GM18520 (cell line): ENCODE measurements at regions not wholly inside any gene's neighbourhood (a gene's known extent, or its start where the extent isn't known, plus 50 kb on each side); places are given as distances from the start of the nearest gene placed in this dataset.
"Not testable (repeated sequence)": the region's sequence is repeated elsewhere in the genome, so short reads cannot be mapped to it uniquely, and the experiment has no call there.

Source experiments
- ATAC-seq: cut with Tn5 transposase; IDR thresholded peaks from one replicate; pipeline ENCODE4 v1.9.1; 2021; ENCODE audit not compliant: unreplicated experiment

GRCh38 chr11:24108609-24109008 is 388.2 kb upstream of the LUZP2 start:
- ATAC-seq = no peak

- ATAC-seq = no peak
Measured at GRCh38 chr11:24122291-24122690, 374.6 kb upstream of the LUZP2 start.

GRCh38 chr11:24124876-24125275 is 372.0 kb upstream of the LUZP2 start:
- no peak for ATAC-seq

- no peak for ATAC-seq
Measured at GRCh38 chr11:24131698-24132097, 365.2 kb upstream of the LUZP2 start.

- ATAC-seq = no peak
Measured at GRCh38 chr11:24132471-24132870, 364.4 kb upstream of the LUZP2 start.

- no peak for ATAC-seq
Measured at GRCh38 chr11:24134879-24135589, 361.8 kb upstream of the LUZP2 start.

GRCh38 chr11:24142062-24142461 is 354.8 kb upstream of the LUZP2 start:
- no peak for ATAC-seq

GRCh38 chr11:24145411-24145810 is 351.4 kb upstream of the LUZP2 start:
- ATAC-seq = no peak

- no peak for ATAC-seq
Measured at GRCh38 chr11:24153337-24153736, 343.5 kb upstream of the LUZP2 start.

GRCh38 chr11:24155792-24156191 is 341.1 kb upstream of the LUZP2 start:
- no peak for ATAC-seq

- no peak for ATAC-seq
Measured at GRCh38 chr11:24157316-24157715, 339.5 kb upstream of the LUZP2 start.

- no peak for ATAC-seq
Measured at GRCh38 chr11:24161587-24161986, 335.3 kb upstream of the LUZP2 start.

- ATAC-seq = no peak
Measured at GRCh38 chr11:24163146-24163545, 333.7 kb upstream of the LUZP2 start.

- ATAC-seq = no peak
Measured at GRCh38 chr11:24163841-24164240, 333.0 kb upstream of the LUZP2 start.

GRCh38 chr11:24171869-24172268 is 325.0 kb upstream of the LUZP2 start:
- no peak for ATAC-seq

- ATAC-seq = no peak
Measured at GRCh38 chr11:24181395-24182047, 315.3 kb upstream of the LUZP2 start.

- ATAC-seq = not testable (repeated sequence)
Measured at GRCh38 chr11:24185535-24185934, 311.3 kb upstream of the LUZP2 start.

GRCh38 chr11:24196733-24197132 is 300.1 kb upstream of the LUZP2 start:
- no peak for ATAC-seq

- ATAC-seq = no peak
Measured at GRCh38 chr11:24198481-24198880, 298.4 kb upstream of the LUZP2 start.

GRCh38 chr11:24199461-24199860 is 297.4 kb upstream of the LUZP2 start:
- ATAC-seq = no peak

GRCh38 chr11:24206030-24206429 is 290.8 kb upstream of the LUZP2 start:
- no peak for ATAC-seq

- no peak for ATAC-seq
Measured at GRCh38 chr11:24206511-24206910, 290.3 kb upstream of the LUZP2 start.

- ATAC-seq = no peak
Measured at GRCh38 chr11:24216488-24216887, 280.4 kb upstream of the LUZP2 start.
